NCI-H2196 treated with DMSO at 0.1 percent for 48 hours (cell line): ENCODE measurements at regions not wholly inside any gene's neighbourhood (a gene's known extent, or its start where the extent isn't known, plus 50 kb on each side); places are given as distances from the start of the nearest gene placed in this dataset.

Experiments used
- DNase-seq: peaks from one replicate; lab custom pipeline; 2025; ENCODE audit not compliant: unreplicated experiment; lab: John Stamatoyannopoulos, UW

GRCh38 chr2:790634-791245 is 113.5 kb upstream of the TMEM18 start:
- DNase-seq: no peak

DNA sequence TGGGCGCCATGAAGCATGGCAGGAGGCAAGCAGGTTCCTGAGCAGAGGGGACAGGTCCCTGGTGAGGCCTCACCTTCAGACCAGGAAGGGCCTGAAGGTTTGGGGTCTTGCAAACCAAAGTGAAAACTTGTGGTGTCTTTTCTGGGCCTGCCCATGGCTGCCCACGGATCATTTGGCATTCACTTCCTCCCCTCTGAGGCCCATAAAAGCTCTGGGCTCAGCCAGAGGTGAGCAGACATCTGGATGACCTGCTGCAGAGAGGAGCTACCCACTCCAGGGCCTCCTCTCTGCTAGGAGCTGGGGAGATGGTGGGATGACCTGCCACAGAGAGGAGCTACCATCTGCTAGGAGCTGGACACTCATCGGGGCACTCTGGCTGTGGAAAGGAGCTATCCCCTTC is 112.9 kb upstream of the TMEM18 start:
- DNase-seq: no peak

DNA sequence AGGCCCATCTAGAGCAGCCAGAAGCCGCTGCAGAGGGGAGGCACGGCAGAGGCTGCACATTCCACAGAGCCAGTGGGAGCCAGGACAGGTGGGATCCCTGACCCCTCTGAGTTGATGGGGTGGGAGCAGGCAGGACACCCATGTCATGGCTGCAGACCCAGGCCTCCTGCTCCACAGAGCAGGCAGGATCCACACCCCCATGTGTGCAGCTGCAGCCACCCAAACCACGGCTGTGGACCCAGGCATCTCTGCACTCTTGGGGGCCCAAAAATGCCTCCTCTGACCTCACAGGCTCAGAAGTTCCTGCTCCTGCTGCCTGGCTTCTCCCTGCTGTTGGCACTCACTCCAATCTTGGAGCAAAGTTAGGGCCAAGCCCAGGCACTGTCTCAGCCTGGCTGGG is 112.3 kb upstream of the TMEM18 start:
- DNase-seq: no peak

- DNase-seq: no peak
These were observed 111.2 kb upstream of the TMEM18 start for GRCh38 chr2:788227-789032.

GRCh38 chr2:784753-785152 is 107.5 kb upstream of the TMEM18 start:
- no peak for DNase-seq

DNA sequence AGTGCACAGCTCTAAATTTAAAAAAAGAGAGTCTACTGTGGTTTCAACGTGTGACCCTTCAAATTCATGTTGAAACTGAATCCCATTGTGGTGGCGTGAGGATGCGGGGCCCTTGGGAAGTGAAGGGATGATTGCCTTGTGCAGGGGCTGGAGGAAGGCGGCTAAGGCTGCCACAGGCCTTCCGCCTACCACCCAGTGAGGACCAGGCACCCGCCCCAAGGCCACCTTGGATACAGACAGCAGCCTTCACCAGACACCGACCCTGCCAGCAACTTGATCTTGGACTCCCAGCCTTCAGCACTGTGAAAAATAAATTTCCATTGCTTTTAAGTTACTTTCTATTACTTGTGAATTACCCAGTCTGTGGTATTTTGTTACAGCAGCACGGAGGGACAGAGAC is 103.4 kb upstream of the TMEM18 start:
- DNase-seq: no peak

GRCh38 chr2:780002-780401 is 102.8 kb upstream of the TMEM18 start:
- no peak for DNase-seq

- no peak for DNase-seq
These were observed 101.6 kb upstream of the TMEM18 start for GRCh38 chr2:778731-779350.

GRCh38 chr2:777546-777945 is 100.3 kb upstream of the TMEM18 start:
- no peak for DNase-seq

GRCh38 chr2:777051-777450 is 99.8 kb upstream of the TMEM18 start:
- no peak for DNase-seq

DNA sequence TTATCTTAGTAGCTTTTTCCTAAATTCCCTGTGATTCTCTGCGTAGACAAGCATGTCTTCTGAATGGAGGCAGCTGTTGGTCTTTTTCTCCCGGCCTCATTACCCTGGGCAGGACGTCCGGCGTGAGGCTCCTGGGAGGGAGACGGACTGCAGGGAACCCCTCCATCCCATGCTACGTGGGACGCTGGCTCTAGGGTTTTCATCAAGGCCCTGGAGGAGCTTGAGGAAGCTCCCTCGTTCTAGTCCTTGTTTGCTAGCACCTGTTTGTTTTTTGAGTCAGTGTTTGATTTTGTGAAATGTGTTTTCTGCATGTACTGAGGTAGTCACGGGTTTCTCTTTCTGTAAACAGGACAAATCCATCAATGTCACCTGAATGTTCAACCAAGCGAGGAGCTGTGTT is 99.3 kb upstream of the TMEM18 start:
- no peak for DNase-seq

DNA sequence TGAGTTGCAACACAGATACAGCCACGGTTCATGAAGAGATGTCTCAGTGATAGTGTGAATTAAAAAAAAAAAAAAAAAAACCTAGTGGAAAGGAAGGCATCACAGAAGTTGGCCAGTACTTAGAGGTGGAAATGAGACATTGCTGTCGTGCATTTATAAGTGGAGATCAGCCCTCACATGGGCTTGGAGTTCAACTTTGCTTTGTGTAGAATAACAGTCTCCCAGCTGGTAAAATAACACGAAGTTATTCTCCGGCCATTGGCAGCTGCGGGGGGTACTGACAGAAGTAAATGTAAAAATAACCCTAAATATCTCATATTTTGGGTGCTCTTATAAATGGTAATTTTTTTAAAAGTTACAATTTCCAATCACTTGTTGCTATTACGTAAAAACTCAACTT is 98.8 kb upstream of the TMEM18 start:
- DNase-seq: no peak

DNA sequence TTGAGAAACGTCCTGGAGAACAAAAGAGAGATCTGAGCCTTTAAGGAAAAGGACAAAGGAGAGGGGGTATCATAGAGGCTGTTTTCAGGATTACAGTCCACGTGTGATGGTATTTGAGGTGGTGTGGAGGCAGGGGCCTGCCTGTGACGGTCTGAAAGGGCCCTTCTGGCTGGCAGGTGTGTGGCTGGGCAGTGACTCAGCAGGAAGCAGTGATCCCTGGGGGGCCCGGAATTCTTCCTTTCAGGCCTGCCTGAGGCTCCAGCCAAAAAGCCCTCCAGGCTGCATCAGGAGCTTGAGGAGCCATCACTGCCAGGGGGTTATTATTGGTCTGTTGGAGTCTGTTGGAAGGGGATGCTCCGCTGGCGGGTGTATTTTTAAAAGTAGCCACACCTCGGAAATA is 97.2 kb upstream of the TMEM18 start:
- DNase-seq: no peak

GRCh38 chr2:773256-774160 is 96.3 kb upstream of the TMEM18 start:
- DNase-seq: no peak

DNA sequence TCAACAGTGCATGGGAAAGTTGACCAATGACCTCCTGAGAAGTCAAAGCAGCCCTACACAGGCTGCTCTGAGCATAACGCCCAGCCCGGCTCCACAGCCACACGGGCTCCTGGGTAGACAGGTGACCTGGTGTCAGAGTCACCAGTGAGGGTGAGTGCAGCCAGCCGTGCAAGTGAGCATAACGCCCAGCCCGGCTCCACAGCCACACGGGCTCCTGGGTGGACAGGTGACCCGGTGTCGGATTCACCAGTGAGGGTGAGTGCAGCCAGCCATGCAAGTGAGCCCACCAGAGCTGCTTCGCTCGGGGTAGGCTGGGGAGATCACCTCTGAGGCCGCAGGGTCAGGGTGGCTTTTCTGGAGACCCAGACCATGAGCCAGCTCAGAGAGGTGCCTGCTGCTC is 94.3 kb upstream of the TMEM18 start:
- DNase-seq: no peak

GRCh38 chr2:770776-771175 is 93.6 kb upstream of the TMEM18 start:
- DNase-seq: no peak

GRCh38 chr2:769771-770170 is 92.6 kb upstream of the TMEM18 start:
- no peak for DNase-seq

DNA sequence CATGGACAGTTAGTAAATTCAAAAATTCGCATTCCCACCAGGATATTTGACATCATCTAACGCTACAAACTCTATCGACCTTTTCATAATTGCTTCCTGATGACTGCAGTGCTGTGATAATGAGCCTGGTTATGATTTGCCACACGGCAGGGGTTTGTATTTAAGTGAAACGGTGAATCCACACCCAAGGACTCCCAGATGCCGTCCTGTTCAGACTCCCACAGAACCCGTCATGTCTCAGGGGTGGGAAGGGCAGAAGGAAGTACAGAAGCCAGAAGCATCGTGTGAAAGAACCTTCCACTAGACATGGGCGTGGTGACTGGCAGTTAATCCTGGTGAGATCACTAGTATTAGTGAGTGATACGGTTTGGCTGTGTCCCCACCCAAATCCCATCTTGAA is 91.2 kb upstream of the TMEM18 start:
- no peak for DNase-seq

- no peak for DNase-seq
These were observed 90.7 kb upstream of the TMEM18 start for GRCh38 chr2:767944-768343.

- no peak for DNase-seq
These were observed 90.2 kb upstream of the TMEM18 start for GRCh38 chr2:767440-767839.

DNA sequence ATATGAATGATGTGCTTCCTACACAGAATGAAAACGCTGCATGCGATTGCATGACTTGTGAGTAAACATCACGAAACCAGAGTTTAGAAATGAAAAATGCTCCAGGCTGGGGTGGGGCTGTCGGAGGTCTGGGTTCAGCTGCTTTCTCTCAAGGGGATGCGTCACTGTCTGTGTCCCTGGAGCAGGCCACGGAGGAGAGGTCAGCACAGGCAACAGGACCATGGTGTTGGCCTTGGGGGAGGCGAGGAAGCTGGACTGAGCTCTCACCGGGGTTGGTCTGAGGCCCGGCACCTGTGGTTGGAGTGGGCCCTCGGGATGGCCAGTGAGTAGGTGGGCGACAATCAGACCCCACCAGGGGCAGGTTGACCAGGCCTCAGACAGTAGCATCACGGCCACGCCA is 89.0 kb upstream of the TMEM18 start:
- DNase-seq: no peak
